GM18907 (cell line): ENCODE measurements at regions not wholly inside any gene's neighbourhood (a gene's known extent, or its start where the extent isn't known, plus 50 kb on each side); places are given as distances from the start of the nearest gene placed in this dataset.
A peak's percentile ranks its signal among the peaks of the same experiment; 100 is the strongest.
"Not testable (repeated sequence)": the region's sequence is repeated elsewhere in the genome, so short reads cannot be mapped to it uniquely, and the experiment has no call there.

Source experiments
- ATAC-seq: cut with Tn5 transposase; IDR thresholded peaks from one replicate; pipeline ENCODE4 v1.9.1; 2021; ENCODE audit warnings: mild to moderate bottlenecking, moderate library complexity; ENCODE audit not compliant: unreplicated experiment

DNA sequence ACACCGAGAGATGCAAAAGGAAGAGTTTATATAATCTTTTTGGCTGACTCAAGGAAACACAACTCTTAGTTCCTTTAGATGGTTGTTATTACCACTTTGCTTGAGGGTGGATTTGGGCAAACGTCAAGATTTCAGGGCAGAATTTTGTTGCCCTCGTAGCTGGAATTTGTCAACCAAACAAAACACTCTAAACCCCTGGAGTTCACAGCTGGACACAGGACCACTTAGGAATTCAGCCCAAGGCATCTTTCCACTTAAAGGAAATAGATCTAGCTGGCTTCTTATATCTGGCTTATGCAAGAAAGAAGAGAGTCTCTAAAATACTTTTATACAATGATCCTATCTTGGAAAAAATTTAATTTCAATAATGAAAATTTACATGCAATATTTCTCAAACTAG, 237.8 kb upstream of the LRIG3 start:
- ATAC-seq: no peak

DNA sequence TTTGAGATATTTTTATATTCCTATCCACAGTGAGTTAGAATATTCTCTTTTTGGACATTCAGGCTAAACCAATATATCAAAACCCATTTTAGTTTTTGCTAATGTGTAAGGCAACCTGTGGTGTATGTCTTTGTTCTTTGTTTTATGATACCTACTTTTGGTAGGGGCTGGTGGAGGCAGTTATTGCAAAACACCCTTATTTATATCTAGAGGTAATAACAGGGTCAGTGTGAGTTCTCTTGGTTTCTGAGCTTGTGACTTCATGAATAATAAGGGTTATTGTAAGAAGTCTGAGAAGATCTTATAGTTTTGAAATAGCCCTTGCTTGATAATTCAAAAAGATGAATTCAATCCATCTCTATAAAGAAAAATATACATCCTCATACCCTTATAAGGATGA, 235.1 kb upstream of the LRIG3 start:
- no peak for ATAC-seq

DNA sequence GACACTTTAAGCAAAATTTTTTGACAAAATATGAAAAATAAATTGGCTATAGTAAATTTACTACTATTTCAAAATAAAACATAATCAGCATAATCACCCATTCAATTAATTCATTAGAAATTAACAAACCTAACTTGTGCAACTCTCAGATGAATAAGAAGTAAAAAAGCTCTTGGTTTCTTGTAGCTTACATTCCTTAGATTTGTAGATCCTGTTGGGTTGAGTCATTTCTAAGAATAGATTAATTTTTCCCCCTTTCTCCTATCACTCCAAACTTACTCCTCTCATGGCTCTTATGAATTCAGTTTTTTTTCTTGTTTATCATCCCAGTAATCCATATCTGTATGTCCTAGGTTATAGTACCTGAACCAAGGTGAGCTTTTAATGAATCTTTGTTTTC, 230.9 kb upstream of the LRIG3 start:
- ATAC-seq: no peak

DNA sequence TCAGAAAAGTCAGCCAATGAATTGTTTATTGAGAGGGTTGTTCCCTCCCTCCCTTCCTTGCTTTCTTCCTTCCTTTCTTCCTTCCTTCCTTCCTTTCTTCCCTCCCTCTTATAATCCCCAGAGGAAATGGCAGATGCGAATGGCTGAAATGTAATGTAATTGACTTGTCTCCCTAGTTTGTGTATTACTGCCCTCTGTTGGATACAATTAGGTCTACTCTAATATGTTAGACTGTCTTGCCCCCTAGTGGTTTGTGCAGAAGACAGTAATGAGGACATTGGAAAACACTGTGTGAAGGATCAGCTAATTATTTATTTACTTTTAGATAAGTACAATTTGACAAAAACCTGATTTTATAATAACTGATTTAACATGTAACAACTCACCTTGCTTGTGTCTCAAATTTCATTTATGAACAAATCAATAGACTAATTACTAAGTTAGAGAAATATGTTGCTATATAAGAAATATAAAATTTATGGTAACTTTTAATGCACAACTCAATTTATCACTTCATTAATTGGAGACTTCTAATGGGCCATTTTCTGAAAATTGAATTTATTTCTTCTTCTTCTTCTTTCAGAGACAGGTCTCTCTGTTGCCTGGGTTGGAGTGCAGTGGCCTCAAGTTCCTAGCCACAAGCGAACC, 229.8 kb upstream of the LRIG3 start:
- peak; percentile 100 for ATAC-seq

DNA sequence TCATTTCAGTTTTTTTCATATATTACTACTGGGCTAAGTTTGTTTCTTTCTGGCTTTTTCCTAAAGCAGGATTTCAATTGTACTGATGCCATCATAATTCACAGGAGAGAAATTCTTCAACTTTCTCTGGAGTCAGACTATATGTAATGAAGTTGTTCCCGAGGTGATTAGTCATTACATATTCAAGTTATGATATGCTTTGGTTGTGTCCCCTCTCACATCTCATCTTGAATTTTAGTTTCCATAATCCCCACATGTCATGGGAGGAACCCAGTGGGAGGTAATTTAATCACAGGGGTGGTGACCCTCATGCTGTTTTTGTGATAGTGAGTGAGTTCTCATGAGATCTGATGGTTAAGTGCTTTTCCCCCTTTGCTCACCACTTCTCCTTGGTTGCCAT, 227.5 kb upstream of the LRIG3 start:
- ATAC-seq: no peak

DNA sequence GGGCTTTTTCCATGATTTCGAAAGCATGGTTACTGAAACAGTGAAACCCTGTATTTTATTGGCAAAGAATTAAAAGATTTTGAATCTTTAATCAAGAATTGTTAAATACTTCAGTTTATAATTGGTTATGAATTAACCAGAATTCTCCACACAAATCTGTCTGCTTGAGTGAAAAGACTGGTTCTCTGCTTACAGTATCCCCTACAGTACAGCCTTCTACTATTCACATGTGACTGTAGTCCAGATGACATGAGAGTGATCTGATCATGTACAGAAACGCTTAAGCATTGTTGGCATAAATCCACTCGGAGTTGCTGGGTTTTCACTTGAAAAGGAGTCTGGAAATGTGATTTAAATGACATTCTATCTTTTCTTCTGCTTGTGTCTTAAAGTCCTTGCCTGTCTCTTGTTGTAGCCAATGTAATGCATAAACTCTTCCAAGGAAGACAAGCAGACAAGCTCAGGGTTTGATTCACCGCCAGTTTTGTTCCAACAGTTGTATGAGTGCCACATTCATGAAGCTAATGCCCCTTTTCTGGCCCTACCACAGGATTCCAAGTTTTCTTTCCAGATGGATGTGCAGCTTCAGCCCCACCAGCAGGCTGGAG, 222.0 kb upstream of the LRIG3 start:
- no peak for ATAC-seq

DNA sequence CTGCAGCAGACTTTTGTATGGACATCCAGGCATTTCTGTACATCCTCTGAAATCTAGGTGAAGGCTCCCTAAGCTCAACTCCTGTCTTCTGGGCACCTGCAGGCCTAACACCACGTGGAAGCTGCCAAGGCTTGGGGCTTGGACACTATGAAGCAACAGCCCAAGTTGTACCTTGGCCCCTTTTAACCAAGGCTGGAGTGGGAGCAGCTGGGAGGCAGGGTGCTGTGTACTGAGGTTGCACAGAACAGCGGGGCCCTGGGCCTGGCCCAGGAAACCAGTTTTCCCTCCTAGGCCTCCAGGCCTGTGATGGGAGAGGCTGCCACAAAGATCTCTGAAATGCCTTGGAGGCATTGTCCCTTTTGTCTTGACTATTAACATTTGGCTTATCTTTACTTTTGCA, 214.4 kb upstream of the LRIG3 start:
- ATAC-seq: no peak

DNA sequence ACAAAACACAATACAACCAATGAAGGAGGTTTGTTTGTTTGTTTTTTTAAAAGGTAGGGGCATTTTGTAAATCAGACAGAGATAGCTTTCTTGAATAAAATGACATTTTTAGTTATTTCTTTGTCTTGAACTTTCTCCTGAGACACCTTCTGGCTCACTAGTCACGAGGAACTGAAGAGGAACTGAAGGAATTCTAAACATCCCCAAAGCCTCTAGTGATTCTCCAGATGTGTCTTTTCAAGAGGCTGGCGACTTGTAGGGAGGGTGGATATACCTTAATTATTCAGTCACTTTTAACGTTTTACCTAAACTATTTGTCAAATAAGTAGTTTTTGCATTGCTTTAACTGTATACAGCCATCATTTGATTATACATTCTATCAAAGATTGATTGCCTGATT, 211.2 kb upstream of the LRIG3 start:
- no peak for ATAC-seq

DNA sequence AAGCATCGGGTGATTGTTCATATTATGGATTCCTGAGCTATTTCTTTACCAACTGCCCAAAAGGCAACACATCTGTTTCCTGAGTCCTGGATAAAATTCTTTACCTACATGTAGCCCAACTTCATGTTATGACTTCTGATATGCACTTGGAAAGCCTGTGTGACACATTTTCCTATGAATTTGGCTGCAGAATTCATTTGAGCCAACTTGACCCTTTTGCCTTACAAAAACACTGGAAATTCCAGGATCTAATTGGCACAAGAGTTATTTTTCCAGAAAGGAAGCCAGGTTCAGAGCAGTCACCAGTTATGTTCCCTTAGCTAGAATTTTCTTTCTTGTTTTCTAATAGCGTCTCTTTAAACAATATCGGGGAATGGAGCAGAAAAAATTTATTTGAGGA, 202.5 kb upstream of the LRIG3 start:
- ATAC-seq: no peak

DNA sequence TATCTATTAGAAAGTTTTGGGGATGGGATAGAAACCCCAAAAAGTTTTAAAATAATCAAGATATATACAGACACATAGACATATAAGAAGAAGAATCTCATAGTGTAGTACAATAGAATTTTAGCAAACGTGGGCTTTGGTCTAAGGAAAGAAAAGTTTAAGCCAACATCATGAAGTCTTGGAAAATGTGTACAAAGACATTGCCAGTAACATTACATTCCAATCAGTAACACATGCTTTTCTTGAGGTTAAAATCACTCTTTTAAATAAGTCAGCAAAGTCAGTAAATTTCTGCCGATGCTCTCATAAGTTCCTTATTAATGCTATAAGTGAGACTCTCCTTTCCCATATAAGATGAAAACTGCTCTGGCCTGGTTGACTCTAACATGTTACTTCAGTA, 201.1 kb upstream of the LRIG3 start:
- no peak for ATAC-seq

DNA sequence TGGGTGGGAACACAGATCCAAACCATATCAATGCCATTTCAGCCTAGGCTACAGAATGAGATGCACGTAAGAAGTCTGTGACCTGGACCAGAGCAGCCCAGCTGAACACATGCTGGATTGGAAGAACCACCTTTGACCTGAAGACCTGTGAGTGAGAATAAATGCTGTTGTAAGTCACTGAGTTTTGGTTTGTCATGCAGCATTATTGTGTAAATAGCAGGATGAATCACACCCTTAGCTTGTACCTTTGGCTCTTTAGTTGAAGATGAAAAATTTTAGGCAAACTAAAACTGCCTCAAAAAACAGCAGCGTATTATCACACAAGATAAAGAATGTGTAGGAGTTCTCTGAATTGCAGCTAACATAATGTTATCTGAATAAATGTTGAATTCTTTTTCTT, 199.4 kb upstream of the LRIG3 start:
- ATAC-seq: no peak

DNA sequence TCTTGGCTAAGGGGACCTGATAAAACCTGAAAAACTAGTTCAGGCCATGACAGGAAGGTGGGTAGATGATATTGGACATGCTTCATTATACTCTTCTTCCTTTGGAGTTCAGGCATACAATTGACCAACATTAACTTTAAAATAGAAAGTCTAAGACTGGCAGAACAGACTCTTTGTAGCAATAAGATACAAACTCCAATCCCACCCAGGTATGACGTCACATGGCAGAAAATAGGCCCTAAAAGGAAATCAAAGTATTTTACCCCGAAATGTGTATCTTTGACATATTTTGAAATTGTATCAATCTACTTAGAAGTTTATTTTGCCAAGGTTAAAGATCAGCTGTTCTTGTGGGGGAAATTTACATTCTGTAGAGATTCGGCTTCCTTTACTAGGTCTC, 198.1 kb upstream of the LRIG3 start:
- ATAC-seq: no peak

DNA sequence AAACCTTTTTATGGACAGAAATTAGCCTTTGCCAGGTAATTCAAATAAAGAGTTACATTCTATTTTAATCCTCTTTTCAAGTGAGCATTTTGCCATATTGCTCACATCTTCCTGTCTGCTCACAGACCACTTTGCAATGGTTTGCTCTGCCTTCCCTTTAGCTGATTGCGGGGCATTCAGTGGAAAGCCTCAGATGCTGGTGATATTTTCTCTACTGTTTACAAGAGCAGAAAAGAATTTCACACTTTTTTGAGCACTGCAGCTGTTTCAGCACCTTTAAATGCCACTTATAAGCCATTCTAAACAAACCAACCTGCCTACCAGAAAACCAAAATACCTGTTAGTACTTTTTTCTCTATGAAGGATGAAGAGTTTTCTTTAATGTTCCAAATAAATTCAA, 195.7 kb upstream of the LRIG3 start:
- ATAC-seq: no peak

DNA sequence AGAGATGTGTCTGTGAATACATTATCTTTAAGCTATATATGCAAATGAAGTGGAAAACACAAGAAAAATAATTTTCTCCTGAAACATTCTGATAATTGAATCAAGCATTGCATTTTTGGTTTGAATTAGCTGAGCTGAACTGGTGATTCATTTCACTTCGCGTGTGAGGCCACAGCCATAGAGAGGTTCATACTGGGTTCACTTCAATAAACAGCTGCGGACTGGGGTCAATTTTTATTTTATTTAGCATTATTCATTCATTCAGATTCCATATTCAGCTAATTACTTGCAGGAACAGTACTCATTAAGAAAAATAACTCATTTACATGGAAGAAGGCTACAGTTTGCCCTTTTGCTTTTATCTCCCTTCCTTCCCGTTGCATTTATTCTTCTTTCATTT, 195.2 kb upstream of the LRIG3 start:
- ATAC-seq: no peak

DNA sequence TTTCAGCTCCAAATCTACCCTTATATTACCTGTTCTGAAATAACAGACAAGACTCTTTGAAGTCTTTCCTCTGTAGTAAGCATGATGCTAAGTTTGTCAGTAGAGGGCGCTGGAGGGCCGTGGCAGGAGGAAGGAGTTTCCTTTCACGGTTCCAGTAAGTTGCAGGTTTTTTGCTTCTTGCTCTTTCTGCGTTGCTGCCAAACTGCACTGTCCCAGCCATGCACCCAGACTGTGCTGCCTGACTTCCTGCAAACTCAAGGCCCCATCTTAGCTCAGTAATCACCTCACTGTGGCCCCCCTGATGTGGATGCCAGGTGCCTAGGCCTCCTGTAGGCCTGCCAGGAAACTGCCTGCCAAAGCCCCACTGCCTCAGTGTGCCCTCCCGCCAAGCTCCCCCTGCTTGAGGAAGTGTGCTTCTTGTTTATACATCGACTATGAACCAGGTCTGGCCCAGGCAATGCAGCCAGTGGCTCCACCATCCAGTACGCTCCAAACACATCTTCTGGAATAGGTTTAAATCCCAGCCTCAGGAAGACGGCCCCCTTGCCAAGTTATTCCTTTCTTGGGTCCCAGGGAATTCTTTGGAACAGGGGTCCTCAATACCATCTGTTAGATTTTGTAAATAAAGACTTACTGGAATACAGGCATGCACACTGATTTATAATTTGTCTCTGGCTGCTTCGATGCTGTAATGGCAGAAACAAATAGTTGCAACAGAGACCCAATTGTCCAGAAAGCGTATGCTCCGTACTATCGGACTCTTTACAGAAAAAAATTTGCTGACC, 193.7 kb upstream of the LRIG3 start:
- ATAC-seq: peak; percentile 95

DNA sequence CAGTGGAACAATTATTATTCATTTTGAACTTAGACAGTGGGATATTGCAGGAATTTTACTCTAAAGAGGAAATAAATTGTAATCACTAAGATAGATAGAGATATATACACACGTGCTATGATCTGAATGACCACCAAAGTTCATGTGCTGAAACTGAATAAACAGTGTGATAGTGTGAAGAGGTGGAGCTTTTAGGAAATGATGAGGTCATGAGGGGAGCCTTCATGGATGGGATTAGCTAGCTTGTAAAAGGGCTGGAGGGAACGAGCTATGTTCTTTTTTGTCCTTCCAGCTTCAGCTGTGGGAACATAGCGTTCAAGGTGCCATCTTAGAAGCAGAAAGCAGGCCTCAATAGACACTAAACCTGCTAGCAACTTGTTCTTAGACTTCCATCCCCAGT, 191.5 kb upstream of the LRIG3 start:
- ATAC-seq: no peak

DNA sequence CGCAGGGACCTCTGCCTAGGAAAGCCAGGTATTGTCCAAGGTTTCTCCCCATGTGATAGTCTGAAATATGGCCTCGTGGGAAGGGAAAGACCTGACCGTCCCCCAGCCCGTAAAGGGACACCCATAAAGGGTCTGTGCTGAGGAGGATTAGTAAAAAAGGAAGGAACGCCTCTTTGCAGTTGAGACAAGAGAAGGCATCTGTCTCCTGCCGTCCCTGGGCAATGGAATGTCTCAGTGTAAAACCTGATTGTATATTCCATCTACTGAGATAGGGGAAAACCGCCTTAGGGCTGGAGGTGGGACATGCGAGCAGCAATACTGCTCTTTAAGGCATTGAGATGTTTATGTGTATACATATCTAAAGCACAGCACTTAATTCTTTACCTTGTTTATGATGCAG, 188.2 kb upstream of the LRIG3 start:
- not testable (repeated sequence) for ATAC-seq

DNA sequence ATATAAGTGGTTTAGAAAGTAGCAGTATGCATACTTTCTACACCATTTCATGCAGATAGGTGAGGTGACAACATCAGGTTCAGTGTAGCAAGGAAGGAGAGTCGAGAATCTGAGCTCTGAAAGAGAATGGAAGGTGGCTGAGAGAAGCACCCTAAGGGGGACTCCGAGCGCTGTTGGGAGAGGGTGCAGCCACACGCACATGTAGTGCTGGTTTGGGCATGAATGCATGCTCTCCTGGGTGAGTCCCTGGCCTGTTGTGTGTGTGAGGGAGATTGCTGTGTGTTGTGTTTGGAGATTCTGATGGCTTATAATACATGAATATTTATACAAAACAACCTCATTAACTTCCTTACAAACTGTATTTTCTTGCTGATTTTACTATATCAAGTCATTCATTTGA, 180.3 kb upstream of the LRIG3 start:
- ATAC-seq: no peak

DNA sequence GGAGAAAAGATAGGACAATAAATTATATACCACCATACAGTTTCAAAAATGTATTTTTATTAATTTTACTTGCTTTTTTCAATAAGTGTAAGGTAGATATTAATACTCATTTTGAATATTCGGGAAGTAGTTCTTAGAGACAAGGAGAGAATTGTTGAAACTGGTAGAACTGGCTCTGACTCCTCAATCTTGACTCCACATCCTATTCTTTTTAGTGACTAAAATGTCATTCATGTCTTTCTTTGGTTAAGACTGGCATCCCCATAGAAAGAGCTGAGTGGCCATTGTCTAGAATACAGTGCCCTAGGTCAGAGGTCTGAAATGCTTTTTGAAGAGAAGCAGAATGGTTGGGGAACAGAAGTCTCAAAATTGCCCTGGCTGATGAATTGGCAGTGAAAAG, 177.6 kb upstream of the LRIG3 start:
- ATAC-seq: no peak

DNA sequence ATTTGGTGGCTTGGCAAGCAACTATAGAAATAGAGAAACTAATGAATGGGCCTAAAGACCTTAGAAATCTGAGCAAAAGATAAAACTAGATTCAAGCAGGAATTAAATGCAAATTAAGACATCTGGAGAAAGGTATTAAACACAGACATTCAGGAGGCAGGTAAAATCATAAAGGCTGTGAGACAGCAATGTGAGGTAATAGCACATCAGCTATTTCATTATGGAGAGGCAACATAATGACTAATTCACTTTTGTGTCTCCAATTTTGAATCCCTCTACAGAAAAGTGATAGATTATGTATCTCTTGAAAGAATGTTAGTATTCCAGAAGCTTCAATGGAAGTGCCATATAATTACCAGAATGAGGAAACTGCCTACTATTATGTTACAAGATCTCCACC, 175.9 kb upstream of the LRIG3 start:
- ATAC-seq: no peak

DNA sequence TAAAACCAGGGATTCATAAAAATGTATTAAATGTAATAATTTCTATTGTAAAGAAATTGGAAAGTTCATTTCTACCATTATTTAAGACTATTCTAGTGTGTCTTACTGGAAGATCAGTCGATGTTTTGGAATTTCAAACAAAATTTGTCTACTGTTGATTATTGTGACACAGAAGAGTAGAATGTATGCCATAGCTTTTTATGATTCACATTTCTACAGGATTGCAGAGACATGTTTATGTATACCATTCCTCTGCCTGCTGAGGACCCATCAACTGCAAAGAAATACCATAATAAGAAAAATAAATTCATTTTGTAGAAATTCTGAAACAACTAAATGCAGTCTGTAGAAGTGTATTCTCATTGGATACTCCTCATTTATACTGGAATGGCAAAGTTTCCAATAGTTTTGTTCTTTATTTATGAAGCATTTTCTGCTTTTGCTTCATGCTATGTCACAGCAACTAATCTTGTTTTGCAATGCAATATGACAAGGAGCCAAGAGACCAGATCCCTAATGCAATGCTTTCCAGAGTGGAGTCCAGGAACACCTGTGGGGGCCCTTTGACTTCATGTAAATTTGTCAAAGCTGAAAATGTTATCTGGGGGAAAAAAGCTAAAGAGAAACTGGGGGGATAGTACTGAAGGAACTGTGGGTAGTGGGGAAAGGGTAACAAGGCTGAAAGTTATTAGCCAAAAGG, 172.9 kb upstream of the LRIG3 start:
- ATAC-seq: no peak

DNA sequence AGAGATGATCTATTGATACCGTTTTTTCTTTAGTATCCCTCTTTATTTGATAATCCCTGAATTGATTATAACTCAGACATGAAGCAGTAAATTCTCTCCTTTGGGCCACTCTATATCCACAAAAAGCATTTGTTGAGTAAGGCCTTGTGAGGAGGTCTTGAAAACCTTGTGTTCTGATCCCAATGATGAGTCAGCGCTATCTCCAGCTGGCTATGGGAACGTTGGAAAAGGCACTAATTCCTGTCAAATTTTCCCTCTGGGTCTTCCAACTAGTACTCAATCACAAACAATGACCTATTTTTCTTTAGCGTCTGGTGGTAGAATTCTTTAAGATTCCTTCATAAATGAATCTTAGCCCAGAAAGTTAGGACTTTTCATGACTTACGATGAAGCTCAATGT, 168.4 kb upstream of the LRIG3 start:
- no peak for ATAC-seq
